ENCODE measurements at regions not wholly inside any gene's neighbourhood (a gene's known extent, or its start where the extent isn't known, plus 50 kb on each side); places are given as distances from the start of the nearest gene placed in this dataset.

GRCh38 chr5:174329738-174330137, 284.2 kb downstream of the NSG2 start:
- DNase-seq, result no peak

DNA sequence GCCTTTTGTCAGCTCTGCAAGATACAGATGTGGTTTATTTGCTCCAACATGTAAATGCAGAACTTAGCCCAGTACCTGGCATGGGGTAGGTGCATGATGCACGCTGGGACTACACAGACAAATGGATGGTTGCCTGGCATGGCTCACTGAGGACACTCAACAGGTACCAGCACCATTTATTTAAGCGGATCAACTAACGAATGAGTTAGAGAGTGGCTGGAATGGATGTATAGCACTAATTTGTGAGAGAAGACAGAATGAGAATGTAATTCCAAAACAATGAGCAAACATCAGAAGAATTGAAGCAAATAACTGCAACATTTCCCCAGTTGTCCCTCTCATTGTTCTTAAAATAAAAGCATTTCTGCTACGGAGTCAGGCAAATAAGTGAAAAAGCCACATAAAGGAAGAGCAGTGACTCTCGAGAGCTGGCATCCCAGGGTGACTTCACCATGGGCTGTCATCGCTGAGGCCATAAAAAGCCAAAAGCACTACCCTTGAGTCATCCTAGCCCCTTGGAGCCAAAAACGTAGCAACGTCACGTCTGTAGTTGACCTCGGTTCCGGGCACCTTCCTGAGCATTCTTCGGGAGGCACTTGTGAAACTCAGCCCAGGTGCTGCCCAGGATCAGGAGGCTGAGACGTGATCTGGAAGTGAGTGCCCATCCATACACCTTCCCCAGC, 290.3 kb downstream of the NSG2 start:
- DNase-seq, result no peak

- no peak for DNase-seq
These were observed 291.0 kb downstream of the NSG2 start for GRCh38 chr5:174336479-174336878.

DNA sequence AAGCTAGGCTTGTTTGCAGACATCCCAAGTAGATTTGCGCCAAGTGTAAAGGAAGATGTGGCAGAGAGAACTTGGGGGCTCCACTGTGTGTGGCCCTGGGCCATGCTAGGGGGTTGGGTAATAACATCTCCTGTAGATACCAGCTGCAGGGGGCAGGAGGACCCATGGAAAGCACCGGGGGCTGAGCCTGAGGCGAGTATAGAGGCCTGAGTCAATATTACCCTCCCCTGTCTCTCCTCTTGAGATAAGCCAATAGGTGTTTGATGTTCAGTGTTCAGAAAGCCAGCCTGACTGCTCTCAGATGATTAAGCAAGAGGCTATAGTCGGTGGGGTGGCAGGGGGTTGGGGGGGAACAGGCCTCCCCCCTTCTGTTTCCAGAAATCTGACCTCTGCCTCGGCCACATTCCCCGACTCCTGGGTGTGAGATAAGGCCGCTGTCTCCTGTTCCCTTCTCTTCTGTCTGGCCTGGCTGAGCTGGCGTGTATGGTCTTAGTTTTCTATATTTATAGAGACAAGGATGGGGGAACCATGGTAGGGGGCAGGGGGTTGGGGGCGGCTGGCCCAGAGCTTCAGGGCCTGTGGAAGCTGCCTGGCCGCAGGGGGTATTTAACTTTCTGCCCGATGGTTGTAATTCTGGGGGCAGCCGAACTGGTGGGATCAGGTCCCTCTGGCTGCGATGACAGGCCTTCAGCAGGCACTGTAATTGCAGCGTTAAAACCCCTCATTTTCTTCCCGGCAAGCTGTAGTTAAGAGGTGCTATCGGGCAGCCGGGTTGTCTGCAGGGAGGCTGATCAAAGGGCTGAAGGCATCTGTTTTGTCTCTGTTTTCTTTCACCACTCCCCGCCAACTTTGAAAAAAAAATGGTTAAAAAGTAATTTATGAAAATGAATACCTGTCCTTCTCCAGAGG, 292.0 kb downstream of the NSG2 start:
- DNase-seq, result no peak

GRCh38 chr5:174338185-174339010, 292.9 kb downstream of the NSG2 start:
- no peak for DNase-seq

GRCh38 chr5:174339130-174339529, 293.6 kb downstream of the NSG2 start:
- no peak for DNase-seq

- DNase-seq, result no peak
These were observed 294.7 kb downstream of the NSG2 start for GRCh38 chr5:174340226-174340625.

DNA sequence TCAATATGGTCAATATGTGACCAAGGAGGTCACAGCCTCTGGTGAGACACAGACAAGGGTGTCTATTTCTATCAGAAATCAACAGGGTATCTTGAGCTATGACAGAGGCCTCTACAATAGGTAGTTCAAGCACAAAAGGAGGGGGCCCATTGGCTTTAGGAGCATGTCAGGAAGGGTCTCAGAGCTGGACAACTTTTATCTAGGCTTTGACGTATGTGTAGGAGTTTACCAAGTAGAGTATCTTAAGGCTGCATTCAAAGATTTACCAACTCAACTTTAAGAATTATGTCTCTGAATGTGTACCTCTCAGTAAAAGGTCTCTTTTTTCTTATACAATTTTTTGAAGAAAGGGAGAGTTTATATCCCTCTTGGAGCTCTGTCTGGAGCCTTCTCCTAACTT, 297.2 kb downstream of the NSG2 start:
- no peak for DNase-seq

GRCh38 chr5:174343826-174344225, 298.3 kb downstream of the NSG2 start:
- DNase-seq, result no peak

- DNase-seq, result no peak
These were observed 298.8 kb downstream of the NSG2 start for GRCh38 chr5:174344335-174344734.

DNA sequence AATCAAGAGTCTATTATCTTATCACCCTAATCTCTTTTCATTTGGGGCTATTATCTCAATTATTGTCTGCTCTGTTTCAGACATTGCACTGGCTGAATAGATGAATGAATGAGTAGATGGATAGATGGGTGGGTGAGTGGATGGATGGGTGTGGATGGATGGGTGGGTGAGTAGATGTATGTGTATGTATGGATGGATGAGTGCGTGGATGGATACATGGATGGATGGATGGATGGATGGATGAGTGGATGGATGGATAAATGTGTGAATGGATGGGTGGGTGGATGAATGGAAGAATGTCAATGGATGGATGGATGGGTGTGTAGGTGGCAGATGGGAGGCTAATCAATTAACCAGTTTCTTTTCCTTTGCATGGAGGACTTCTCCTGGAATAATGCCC, 301.7 kb downstream of the NSG2 start:
- DNase-seq, result no peak

GRCh38 chr5:174348311-174348981, 302.9 kb downstream of the NSG2 start:
- DNase-seq, result no peak

DNA sequence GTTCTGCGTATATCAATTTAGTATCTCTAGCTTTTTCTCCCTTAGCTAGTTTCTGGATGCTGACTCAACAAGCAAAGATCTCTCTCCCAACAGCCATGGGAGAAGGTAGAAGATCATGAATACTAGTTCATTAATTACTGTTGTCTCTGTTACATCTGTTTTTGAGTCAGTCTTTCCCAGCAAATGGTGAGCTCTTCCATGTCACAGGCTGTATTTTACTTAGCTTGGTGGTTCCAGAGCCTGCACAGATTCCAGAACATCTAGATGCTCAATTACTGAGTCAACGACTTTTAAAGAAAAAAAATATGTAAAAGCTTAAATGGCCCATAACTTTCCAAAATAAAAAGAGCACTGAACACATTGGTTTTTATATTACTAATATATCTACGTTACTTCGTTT, 307.2 kb downstream of the NSG2 start:
- no peak for DNase-seq

DNA sequence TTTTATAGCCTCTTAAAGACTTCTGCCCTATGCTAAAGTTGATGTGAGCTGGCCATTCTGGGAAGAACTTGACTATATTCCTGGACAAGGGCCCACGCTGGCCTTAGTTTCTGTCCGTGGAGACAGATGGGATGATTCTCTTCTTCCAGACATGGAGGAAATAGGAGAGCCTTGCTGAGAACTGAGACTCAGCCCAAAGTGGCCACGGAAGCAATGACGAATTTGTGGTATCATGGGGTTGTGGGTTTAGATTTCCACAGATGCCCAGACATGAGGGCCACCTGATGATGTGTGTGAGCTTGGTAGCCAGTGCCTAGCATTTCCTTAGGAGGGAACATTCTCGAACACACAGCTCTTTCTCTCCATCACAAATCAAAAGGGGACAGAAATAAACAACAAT, 309.1 kb downstream of the NSG2 start:
- no peak for DNase-seq

DNA sequence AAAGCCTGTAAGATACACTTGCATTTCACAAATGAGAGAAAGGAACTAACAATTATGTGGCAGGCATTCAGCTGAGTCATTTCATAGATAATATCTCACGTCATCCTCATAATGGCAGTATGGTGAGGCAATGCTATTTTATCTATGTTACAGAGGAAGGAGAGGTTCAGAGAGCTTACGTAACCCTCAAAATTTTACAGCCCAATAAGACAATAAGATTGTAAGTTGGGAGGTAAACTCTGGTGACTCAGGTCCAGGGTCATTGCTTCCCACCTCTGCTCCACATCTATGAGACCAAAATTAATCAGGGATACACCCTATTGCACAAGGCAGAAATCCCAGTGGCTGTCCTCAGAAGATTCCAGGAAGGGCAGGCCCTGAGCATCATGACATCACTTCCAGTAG, 309.7 kb downstream of the NSG2 start:
- DNase-seq, result no peak

DNA sequence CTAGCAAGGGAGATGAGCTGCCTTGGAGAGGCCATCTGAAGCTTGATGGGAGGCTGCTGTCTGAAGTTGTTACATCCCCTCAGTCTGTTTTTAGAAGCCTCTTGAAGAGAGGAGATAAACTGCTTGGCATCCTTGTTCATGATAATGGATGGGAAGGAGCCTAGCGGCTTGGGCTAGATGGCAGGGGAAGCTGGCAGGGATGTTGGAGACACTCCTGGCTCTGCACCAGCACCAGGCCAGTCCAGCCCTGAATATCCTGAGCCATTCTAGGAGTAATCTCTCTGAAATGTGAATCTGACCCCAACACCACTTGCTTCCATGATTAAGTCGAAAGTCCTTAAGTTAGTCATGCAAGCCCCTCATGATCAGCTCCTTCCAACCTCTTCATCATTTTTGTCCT, 310.5 kb downstream of the NSG2 start:
- DNase-seq, result no peak

DNA sequence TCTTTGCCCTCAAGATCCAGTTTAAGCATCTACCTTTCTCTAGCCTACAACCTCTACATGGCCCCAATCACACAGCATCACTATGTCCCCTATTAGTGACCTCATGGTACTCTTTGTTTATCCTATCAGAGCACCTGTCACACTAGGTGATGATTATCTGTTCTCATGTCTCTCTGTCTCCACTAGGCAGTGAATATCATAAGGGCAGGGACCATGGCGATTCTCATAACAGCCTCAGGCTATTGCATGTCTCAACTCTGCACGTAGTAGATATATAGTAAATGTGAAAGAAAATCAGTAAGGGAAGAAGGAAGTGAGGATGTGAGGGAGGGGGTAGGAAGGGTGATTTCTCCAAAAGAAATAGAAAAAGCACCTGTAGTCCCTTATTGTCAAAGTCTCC, 311.0 kb downstream of the NSG2 start:
- no peak for DNase-seq

DNA sequence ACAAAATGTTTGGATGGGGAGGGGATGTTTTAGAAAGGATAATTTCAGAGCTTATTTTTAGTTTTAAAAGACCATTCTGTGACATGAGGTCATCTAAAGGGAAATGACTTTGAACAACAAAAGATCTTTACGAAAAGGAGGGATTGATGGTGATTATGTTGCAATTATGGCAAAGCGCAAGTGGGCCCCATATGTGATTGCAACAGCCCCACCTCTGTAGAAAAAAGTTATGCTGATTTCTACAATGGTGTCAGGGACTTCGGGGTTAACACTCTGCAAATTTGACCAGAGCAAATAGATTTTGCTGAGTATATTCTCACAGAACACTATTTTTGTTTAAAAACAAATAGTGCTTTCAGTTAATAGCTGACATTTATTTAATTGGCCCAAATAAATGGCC, 312.8 kb downstream of the NSG2 start:
- DNase-seq, result no peak

DNA sequence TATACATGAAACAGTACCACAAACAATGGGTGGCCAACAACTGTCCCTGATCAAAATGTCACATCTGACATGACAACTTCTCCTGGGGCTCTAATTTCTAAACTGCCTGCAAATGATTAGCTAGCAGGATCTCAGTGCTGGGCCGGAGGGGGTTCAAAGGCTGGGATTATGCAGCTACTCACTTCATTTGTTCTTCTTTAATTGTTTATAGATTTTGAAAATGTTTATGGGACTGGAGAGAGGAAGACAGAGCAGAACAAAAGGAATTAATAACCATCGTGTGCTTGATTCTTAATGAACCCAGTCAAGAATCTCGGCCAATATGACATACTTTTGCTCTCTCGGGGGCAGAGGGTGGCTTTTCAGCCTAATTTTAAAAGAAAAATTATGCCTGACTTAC, 313.6 kb downstream of the NSG2 start:
- no peak for DNase-seq

DNA sequence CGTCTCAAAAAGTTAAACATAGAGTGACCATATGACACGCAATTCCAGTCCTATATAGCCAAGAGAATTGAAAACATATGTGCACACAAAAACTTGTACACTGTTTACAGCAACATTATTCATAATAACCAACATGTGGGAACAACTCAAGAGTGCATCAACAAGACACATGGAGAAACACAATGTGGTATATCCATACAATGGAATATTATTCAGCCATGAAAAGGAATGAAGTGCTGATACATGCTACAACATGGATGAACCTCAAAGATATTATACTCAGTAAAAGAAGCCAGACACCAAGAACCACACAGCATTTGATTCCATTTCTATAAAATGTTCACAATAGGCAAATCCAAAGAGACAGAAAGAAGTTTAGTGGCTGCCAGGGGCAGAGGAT, 317.0 kb downstream of the NSG2 start:
- no peak for DNase-seq

GRCh38 chr5:174363934-174364333, 318.4 kb downstream of the NSG2 start:
- DNase-seq, result no peak

- no peak for DNase-seq
These were observed 319.2 kb downstream of the NSG2 start for GRCh38 chr5:174364676-174365075.

Data from hypothalamus (tissue), 51 donors.